ENCODE measurements at regions not wholly inside any gene's neighbourhood (a gene's known extent, or its start where the extent isn't known, plus 50 kb on each side); places are given as distances from the start of the nearest gene placed in this dataset.

DNA sequence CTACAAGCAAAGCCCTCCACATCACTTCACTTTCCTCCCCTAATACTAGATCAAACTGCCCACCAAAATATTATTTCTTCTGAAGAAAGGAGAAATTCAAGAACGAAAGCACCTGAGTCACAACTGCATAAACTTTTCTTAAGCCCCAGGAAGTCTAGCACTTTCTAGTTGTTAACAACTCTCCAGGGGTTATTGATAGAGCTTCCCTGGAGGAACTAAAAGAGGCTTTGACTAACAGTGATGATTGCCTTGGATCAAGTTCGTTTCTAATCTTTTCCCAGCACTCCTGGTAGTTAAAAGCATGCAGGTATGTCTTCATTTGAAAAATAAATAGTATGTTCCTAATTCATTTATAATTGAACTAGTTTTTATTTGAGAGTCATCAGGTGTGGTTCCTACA, 917.0 kb downstream of the TUSC7 start:
- Mint-ChIP-seq H3K36me3 (ENCODE audit: low read depth, unreplicated experiment) (no peaks in the 10 kb centered on the region), H3K9me3 (ENCODE audit: unreplicated experiment) (no peaks in the 10 kb centered on the region), H3K27ac (ENCODE audit: unreplicated experiment) (no peak overlapping the region), H3K4me1 (ENCODE audit: low read depth, unreplicated experiment) (peaks cover 18% of the 10 kb centered on the region), H3K4me3 (ENCODE audit: unreplicated experiment) (no peak overlapping the region), H3K27me3 (ENCODE audit: low read depth, unreplicated experiment) (no peaks in the 10 kb centered on the region)
- Histone ChIP-seq H3K9me3 (ENCODE audit: insufficient read depth, low read depth, low read length) (no peaks in the 10 kb centered on the region), H2AFZ (ENCODE audit: low read depth, low read length) (no peak overlapping the region), H3K79me2 (ENCODE audit: insufficient read depth, low read length) (no peaks in the 10 kb centered on the region), H3K4me2 (ENCODE audit: low read length) (no peak overlapping the region), H3K4me3 (ENCODE audit: insufficient read depth, low read depth, low read length) (no peak overlapping the region), H4K20me1 (ENCODE audit: insufficient read depth, low read length) (no peaks in the 10 kb centered on the region), H3K9ac (ENCODE audit: low read length) (no peak overlapping the region), H3K27me3 (ENCODE audit: insufficient read depth, low read length) (no peaks in the 10 kb centered on the region), H3K27ac (ENCODE audit: low read depth, low read length) (no peak overlapping the region), H3K4me1 (ENCODE audit: insufficient read depth, low read length) (peaks cover 12% of the 10 kb centered on the region), H3K36me3 (ENCODE audit: insufficient read depth, low read length) (no peaks in the 10 kb centered on the region)
- FAIRE-seq: no peak
- TF ChIP-seq, protein P1, sequence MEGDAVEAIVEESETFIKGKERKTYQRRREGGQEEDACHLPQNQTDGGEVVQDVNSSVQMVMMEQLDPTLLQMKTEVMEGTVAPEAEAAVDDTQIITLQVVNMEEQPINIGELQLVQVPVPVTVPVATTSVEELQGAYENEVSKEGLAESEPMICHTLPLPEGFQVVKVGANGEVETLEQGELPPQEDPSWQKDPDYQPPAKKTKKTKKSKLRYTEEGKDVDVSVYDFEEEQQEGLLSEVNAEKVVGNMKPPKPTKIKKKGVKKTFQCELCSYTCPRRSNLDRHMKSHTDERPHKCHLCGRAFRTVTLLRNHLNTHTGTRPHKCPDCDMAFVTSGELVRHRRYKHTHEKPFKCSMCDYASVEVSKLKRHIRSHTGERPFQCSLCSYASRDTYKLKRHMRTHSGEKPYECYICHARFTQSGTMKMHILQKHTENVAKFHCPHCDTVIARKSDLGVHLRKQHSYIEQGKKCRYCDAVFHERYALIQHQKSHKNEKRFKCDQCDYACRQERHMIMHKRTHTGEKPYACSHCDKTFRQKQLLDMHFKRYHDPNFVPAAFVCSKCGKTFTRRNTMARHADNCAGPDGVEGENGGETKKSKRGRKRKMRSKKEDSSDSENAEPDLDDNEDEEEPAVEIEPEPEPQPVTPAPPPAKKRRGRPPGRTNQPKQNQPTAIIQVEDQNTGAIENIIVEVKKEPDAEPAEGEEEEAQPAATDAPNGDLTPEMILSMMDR (IDR thresholded peaks at IDR 0.05; ENCODE audit: insufficient read depth, low read depth, low read length): no peak
- TF ChIP-seq EZH2 (IDR thresholded peaks at IDR 0.05; ENCODE audit: insufficient read depth, low read length): no peak
- DNase-seq (ENCODE audit: low read depth): no peak

DNA sequence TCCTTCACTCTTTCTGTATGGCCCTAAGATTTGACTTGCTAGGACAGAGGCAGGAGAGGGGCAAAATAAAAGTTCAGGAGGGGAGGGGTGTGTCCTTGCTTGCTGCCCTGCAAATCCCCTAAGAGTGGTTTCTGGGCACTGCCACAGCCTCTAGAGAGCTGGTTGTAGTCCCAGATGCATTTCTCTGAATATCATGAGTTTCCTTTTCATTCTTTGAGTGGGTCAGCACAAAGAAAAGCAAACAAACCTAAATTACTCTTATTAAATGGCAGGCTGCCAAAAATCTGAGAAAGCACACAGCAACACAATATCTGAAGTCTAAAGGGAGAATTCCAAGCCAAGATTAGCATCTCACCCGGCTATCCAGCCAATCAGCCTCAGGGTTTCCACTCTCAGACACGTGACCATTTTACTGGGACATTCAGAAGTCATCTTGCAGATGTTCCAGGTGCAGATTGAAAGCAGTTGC, 919.3 kb downstream of the TUSC7 start:
- H2AFZ ChIP-seq (ENCODE audit: low read depth, low read length): no peak overlapping the region
- H3K36me3 Mint-ChIP-seq (ENCODE audit: low read depth, unreplicated experiment): no peaks in the 10 kb centered on the region
- no peak overlapping the region for H3K4me3 Mint-ChIP-seq (ENCODE audit: unreplicated experiment)
- no peak overlapping the region for H3K9ac ChIP-seq (ENCODE audit: low read length)
- no peaks in the 10 kb centered on the region for H3K9me3 Mint-ChIP-seq (ENCODE audit: unreplicated experiment)
- H4K20me1 ChIP-seq (ENCODE audit: insufficient read depth, low read length): no peaks in the 10 kb centered on the region
- peaks cover 8% of the 10 kb centered on the region for H3K4me1 ChIP-seq (ENCODE audit: insufficient read depth, low read length)
- H3K27me3 ChIP-seq (ENCODE audit: insufficient read depth, low read length): no peaks in the 10 kb centered on the region
- H3K27ac ChIP-seq (ENCODE audit: low read depth, low read length): no peak overlapping the region
- no peaks in the 10 kb centered on the region for H3K79me2 ChIP-seq (ENCODE audit: insufficient read depth, low read length)
- H3K27ac Mint-ChIP-seq (ENCODE audit: unreplicated experiment): no peak overlapping the region
- H3K9me3 ChIP-seq (ENCODE audit: insufficient read depth, low read depth, low read length): no peaks in the 10 kb centered on the region
- FAIRE-seq (peak; percentile 62), DNase-seq (ENCODE audit: low read depth) (peak; percentile 78)
- H3K36me3 ChIP-seq (ENCODE audit: insufficient read depth, low read length): no peaks in the 10 kb centered on the region
- H3K4me3 ChIP-seq (ENCODE audit: insufficient read depth, low read depth, low read length): no peak overlapping the region
- H3K4me2 ChIP-seq (ENCODE audit: low read length): peak overlapping the region; percentile 13
- H3K27me3 Mint-ChIP-seq (ENCODE audit: low read depth, unreplicated experiment): no peaks in the 10 kb centered on the region
- TF ChIP-seq EZH2 (IDR thresholded peaks at IDR 0.05; ENCODE audit: insufficient read depth, low read length): no peak
- peaks cover 13% of the 10 kb centered on the region for H3K4me1 Mint-ChIP-seq (ENCODE audit: low read depth, unreplicated experiment)

DNA sequence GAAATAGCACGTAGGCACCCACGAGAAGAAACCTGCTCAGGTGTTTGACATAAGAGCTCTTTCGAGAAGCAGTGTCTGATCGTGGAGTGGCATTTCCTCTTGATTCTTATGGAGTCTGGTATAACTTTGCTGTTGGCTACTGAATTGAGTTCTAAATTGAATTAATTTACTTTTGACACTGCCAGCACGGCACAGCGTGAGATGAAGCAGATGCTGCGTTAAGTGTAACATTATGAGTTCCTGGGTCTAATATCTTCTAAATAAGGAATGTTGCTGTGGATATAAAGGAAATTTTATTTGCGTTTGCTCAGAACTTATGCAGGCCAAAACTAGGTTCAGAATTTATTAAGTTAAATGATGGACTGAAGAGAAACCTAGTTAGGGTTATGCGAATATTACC, 919.9 kb downstream of the TUSC7 start:
- Histone ChIP-seq H3K9ac (ENCODE audit: low read length) (no peak overlapping the region), H3K4me1 (ENCODE audit: insufficient read depth, low read length) (peaks cover 8% of the 10 kb centered on the region), H3K4me2 (ENCODE audit: low read length) (no peak overlapping the region), H3K4me3 (ENCODE audit: insufficient read depth, low read depth, low read length) (no peak overlapping the region), H4K20me1 (ENCODE audit: insufficient read depth, low read length) (no peaks in the 10 kb centered on the region), H2AFZ (ENCODE audit: low read depth, low read length) (no peak overlapping the region), H3K27ac (ENCODE audit: low read depth, low read length) (no peak overlapping the region), H3K9me3 (ENCODE audit: insufficient read depth, low read depth, low read length) (no peaks in the 10 kb centered on the region), H3K36me3 (ENCODE audit: insufficient read depth, low read length) (no peaks in the 10 kb centered on the region), H3K27me3 (ENCODE audit: insufficient read depth, low read length) (no peaks in the 10 kb centered on the region), H3K79me2 (ENCODE audit: insufficient read depth, low read length) (no peaks in the 10 kb centered on the region)
- H3K36me3 Mint-ChIP-seq (ENCODE audit: low read depth, unreplicated experiment): no peaks in the 10 kb centered on the region
- FAIRE-seq (no peak), DNase-seq (ENCODE audit: low read depth) (no peak)
- H3K4me3 Mint-ChIP-seq (ENCODE audit: unreplicated experiment): no peak overlapping the region
- H3K9me3 Mint-ChIP-seq (ENCODE audit: unreplicated experiment): no peaks in the 10 kb centered on the region
- no peaks in the 10 kb centered on the region for H3K27me3 Mint-ChIP-seq (ENCODE audit: low read depth, unreplicated experiment)
- no peak overlapping the region for H3K27ac Mint-ChIP-seq (ENCODE audit: unreplicated experiment)
- TF ChIP-seq, protein P1 (IDR thresholded peaks at IDR 0.05; ENCODE audit: insufficient read depth, low read depth, low read length): no peak
- no peak for TF ChIP-seq EZH2 (IDR thresholded peaks at IDR 0.05; ENCODE audit: insufficient read depth, low read length)
- H3K4me1 Mint-ChIP-seq (ENCODE audit: low read depth, unreplicated experiment): peaks cover 13% of the 10 kb centered on the region

Measured in astrocyte (in vitro differentiated cells and primary cell).